Stimulated activated CD8-positive, alpha-beta memory T cell treated with anti-CD3 and anti-CD28 coated beads, Interleukin-7, amount 100 ng/mL, for 24 hours (primary cell): ENCODE measurements at regions not wholly inside any gene's neighbourhood (a gene's known extent, or its start where the extent isn't known, plus 50 kb on each side); places are given as distances from the start of the nearest gene placed in this dataset.

Experiments used
- DNase-seq: peaks from one replicate; pipeline ENCODE4 v3.0.0-alpha.2; 2020; ENCODE audit warnings: low read depth

DNA sequence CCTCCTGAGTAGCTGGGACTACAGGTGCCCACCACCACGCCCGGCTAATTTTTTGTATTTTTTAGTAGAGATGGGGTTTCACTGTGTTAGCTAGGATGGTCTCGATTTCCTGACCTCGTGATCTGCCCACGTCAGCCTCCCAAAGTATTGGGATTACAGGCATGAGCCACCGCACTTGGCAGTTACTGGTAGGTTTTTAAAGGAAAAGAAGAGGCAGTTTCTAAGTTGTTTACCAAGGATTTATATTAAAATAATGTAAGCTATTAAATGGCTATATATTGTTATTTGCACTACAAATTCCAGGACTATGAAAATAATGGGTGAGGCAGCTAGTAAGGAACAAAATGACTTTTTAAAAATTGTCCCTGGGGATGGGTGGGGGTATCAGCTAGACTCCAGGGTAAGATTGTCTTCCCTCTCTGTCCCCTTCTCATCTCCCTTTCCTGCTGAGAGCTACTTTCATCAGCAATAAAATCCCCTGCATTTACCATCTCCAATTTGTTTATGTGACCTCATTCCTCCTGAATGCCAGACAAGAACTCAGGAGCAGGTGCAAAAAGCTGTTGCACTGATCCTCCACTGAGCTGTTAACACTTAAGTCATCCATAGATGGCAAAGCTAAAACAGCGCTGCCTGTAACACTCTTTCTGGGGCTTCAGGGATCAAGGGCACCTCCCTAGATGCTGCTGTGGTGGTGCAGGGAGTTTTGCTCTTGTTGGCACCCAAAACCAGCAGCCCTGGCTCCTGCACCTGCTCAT lies 165.2 kb downstream of the ZPLD1 start:
- DNase-seq = no peak

DNA sequence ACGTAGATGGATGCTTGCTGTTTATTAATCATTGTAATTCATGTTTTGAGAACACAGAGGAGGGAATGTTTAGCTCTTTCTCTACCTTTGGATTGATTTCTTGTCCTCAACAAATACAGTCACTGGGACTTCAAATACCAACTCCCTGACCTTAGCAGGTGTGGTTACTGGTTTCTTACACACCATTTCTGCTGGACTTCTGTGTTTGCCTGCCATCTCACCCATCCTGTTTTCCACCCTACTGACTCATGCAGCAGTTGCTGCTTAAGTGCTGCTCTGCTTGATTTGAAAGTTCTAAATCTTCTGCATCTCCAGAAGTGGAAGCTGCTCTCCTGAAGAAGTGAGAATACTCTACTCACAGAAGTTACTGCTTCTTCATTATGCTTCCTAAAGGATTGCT lies 170.3 kb downstream of the ZPLD1 start:
- no peak for DNase-seq

DNA sequence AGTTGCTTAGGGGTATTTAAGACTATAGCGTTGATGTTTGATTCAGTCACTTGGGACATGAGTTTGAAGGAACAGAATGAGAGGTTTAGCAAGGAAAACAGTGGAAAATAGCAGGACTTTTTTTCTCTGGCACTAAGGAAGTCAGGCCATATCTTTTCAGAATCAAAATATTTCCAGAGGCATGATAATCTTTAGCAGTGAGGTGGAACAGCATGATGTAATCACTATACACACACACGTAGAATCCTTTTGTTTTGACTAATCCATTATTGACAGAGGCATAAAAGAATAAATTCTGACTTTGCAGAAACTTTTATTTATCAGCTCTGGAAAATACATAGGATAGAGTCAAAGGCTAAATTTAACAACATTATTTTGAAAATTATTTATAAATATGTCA lies 174.1 kb downstream of the ZPLD1 start:
- DNase-seq = no peak

DNA sequence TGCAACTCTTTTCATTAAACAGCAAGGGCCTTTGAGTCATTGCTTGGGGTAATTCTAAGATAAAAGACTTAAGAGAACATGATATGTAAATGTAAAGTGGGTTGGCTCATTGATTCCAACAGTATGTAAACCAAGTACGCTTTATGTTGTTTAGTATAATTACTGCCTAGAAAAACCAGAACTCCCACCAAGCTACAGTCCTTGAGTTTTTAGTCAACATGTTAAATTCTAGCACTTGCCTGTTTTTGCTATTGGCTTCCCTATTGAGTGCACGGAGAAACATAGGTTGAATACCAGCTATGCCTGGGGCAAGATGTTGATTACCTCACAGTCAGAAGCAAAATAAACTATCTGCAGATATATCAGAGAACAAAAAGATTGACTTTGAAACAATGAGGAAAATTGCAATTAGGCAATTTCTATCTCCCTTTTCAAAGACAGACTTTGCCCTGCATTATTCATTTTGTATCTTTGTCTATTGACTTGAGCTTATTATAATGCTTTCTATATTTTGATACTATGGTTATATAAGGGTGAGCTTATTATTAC lies 179.3 kb downstream of the ZPLD1 start:
- no peak for DNase-seq

DNA sequence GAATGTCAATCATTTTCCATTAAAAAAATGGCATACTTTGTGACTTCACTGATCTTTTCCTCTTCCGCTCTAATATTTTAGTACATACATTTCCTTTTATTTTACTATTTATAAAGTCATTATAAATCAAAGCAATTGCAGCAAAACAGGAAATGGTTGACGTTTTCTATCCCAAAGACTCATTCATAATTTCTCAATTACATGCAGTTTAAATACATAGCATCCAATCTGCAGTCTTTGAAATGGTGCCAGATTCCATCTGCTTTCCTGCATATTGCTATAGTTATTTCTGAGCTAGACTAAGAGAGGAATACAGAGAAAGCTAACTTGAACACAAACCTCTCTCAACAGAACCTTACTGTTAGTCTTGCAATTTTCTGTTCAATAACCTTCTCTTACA lies 179.8 kb downstream of the ZPLD1 start:
- no peak for DNase-seq

DNA sequence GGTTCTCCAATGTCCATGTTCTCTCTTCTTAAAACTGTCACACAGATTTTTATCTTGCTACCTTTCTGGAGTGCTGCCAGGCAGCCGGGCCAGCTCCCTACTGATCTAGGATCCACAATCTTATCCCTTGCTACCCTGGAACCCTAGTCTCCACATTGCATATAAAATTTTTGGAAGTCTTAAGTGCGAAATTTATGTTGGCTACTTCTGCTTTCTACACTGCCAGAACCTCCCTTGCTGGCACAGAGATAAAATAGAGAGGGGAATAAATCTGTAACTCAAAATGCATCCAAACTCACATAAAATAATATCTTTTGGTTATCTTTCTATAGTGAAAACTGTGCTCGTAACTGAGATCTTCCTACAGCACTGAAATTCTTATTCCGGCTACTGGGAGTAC lies 182.6 kb downstream of the ZPLD1 start:
- DNase-seq = no peak

DNA sequence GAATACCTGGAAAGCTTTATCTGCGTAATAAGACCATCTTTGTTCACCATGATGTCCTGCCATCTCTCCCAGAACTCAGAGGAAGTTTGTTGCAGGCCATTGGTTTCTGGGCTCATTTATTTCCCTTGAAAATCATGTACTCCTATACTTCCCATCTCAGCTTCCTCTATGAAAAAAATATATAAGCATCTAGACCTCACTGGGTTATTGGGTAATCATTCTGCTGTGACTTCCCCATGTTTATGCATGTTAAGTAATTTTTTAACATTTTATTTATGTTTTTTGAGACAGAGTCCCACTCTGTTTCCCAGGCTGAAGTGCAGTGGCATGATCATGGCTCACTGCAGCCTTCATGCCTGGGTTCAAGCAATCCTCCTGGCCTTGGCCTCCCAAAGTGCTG lies 184.5 kb downstream of the ZPLD1 start:
- no peak for DNase-seq

DNA sequence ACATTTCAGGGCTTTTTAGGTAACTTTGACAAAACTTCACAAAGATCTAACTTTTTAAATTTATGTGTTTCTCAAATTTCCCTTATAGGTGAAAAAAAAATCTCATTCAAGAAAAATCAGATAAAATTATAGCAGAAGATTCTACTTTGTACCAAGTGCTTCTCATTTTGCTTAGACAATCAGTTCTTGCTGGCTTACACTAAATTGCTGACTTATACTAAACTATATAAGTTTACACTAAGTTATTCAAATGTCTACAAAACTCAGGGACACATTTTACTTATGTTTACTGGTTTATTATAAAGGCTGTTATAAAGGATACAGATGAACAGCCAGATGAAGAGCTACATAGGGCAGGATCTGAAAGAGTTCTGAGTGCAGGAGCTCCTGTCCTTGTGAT lies 195.1 kb downstream of the ZPLD1 start:
- DNase-seq = no peak

DNA sequence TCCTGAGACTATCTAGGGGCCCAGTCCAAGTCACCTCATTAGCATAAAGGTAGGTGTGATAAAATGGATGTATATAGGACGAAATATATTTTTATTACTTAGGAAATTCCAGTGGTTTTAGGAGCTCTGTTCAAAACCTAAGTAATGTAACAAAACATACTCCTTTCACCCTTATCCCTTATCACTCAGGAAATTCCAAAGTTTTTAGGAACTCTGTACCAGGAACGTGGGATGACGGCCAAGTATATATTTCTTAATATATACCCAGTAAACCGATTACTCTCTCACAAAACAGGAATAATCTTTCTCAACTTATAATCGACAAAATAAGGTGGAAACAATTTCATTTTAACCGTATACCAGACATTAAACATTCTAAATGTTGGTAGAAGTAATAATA lies 195.7 kb downstream of the ZPLD1 start:
- no peak for DNase-seq

DNA sequence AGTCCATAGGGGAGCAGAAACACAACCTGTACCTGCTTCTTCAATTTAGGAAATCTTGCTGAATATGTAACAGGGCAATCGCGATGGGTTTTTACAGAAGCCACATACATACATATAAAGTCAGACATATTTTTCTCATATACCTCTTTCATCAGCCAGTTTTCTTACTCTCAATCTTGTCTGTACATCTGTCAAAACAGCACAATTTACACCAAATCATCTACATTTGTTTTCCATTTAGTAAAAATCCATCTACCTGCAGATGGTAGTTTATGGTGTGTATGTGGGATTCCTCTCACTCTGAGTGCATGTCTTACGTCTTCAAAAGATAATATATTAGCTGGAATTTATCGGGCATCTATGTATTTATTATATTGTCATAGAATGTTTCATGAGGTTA lies 208.7 kb downstream of the ZPLD1 start:
- DNase-seq = no peak

DNA sequence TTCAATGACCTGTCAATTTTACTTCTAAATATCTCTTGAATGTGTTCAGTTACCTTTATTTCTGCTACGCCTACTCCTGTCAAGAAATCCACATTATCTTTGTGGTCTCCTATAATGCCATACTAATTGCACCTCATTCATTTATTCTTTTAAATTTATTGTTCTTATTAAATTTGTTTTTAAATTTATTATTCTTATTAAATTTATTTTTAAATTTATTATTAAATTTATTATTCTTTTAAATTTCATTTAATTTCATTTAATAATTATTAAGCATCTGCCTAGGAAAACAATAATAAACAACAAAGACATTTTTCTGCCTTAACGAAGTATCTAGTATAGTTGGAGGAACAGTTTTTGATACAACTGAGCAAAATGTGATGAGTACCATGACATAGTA lies 211.7 kb downstream of the ZPLD1 start:
- DNase-seq = no peak

DNA sequence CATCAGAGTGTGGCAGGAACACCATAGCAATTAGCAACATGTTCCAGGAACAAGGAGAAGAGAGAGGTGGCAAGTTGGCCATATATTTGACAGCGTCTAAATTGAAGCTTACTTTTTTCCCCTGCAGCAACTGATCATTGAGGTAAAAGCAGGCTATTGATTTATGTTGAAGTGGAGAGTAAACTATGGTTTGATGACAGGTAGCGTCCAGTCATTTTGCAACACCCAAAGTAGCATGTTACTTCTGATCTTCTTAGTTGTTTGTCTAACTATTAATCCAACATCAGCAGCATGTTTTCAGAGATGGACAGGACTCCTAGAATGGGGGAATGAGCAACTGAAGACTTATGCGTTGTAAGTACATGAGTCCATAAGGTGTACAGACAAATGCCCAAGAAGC lies 225.8 kb downstream of the ZPLD1 start:
- no peak for DNase-seq

DNA sequence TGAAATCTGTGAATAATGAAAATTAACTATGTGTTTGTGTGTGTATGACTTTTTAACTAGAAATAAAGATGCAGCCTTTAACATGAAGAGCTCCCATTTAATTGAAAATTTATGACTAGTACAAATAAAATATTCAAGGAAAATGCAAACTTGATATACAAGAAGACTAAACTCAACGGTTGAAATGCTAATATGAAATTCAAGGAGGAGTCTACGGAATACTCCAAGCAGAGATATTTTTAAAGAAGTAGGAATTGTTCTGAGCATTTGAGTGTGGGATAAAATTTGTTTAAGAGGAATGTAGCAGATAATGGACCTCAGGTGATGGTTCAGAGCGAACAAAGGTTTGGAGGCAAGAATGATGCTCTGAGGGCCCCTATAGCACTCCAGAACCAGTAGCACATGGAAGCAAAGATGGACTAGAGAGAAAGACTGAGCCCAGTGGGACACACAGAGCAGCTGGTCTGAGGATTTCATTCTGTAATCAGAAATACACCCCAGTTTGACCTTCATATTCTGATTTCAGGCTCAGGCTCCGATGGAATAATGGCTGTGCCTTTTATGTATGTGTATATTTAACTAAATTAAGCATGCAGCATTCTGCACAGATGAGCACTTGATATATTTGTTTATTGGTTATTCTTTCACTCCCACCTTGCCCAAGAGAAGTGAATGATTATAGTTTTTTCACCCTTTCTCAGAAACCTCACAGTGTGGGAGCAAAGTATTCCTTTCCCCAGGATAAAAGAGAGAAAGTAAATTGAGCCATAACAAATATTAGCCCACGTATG lies 227.1 kb downstream of the ZPLD1 start:
- DNase-seq = no peak

DNA sequence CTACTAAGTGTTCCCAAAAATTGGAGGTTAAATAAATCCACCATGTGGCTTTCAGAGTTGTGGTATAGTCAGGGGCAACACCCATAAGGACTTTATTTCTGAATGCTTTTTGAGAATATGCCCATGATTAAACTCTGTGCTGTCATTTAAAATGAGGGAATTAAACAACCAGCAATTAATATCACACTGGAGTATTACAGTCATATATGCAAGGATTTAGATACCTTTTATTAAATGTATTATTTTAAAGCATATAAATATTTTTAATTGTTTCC lies 227.6 kb downstream of the ZPLD1 start:
- DNase-seq = no peak

DNA sequence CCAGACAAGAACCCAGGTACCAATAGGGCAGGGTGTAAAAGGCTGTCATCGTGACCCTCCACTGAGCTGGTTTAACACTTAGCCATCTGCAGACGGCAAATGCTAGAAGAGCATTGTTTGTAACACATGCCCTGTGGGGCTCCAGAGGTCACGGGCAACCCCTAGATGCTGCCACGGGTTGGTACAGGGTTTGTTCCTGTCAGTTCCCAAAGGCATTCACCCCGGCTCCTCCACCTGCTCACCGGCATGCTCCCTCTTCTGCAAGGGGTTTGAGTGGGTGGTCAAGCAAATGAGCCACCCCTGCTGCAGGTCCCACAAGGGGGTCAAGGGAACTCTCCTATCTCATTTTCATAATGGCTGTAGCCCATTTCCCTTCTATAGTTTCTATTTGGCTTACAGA lies 229.3 kb downstream of the ZPLD1 start:
- no peak for DNase-seq

DNA sequence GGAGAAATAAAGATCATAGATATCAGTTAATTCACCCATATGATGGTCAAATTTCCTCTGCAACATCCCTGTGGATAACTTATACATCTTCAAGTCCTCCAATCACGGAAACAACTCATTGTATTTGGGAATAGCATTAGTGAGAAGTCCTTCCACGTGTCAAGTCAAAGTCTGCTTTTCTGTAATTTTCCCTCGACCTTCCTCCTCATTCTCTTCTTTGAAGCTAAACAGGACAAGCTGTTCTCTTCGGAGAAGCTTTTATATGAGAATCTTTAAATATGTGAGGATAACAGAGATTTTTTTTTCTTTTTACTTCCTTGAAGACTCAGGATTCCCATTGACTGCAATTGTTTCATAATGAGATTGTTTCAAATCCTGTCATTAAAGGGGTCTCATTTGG lies 230.4 kb downstream of the ZPLD1 start:
- no peak for DNase-seq

DNA sequence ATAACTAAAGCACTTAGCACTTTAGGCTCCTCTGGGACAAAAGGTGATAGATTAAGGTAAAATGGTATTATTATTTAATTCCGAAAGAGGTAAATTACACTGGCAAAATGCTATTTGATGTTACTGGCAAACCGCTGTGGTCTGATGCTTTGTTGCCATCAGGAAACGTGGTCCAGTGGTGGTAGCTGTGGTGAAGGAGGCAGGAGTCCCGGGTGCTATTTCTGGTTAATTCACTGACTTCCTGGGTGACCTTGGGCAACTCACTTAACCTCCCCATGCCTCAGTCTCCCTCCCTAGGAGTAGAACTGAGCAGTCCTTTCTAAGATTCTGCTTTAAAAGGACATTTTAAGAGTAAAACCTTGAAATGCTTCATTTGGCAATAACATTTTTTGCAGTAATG lies 233.4 kb downstream of the ZPLD1 start:
- DNase-seq = no peak

DNA sequence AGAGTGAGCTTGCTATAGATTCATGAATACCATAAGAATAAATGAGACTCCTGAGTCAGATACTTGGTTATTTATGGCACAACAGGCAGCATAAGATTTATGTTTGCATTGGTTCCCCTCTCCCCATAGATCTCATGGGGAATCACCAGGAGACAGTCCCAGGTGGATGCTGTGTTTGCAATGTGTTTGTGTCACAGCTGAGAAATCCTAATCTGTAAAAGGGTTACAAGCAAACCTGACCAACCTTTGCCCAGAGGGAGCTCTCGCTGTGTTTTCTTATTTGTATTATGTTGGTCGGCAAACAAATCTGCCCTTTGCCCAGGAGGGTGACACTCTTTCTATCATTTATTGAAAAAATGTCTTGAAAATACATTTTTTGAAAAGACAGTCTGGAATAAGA lies 236.2 kb downstream of the ZPLD1 start:
- no peak for DNase-seq

DNA sequence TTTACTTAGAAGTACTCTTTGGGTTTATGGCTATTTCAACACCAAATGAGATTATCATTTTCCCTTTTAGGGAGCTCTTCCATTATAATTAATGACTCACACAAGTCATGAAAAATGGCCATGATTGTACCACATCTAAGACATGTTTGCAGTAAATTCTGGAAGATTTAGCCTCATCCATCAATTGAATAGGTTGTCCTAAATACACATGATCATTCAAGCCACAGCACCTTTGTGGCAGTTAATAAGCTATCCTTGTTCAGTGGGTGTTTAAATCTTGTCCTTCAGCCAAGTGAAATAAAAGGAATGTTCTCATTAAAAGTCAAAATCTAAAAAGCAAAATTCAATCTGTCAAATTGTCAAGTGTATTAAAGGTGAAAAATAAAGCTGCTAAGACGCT lies 237.5 kb downstream of the ZPLD1 start:
- no peak for DNase-seq

DNA sequence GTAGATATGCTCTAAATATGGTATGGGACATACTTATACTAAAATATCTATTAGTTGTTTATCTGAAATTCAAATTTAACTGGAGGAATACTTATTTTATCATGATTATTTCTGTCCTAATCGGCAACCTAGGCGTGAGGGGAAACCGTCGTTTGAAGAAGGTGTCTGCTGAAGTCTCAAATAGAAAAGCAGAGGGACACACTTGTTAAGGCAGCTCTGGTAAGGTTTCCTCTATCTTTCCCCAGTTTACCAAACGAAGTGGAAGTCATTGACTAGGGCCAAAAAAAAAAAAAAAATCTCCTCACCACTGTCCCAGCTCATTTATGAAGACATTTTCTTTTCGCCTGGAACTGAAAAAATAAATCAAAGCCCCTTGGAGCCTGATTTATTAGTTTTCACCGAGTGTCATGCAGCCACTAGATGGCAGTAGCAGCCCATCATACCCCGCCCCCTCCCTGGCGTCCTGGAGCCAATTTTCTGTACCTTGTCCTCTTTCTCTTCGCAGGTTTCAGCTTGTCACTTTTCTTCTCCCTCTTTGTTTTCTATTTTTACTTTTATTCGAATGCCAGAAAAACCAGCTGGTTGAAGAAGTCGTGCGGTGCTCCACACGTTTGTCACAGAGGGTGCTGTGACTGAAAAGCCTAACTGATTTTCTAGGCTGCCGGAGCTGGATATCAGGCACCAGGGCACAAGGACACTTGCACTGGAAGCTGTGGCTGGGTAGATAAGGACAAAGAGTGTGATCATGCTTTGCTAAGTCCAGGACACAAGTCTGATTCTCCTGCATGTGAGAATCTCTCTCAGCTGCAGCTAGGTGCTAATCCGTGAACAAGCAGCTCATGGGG lies 238.7 kb downstream of the ZPLD1 start:
- DNase-seq = peak; percentile 26

DNA sequence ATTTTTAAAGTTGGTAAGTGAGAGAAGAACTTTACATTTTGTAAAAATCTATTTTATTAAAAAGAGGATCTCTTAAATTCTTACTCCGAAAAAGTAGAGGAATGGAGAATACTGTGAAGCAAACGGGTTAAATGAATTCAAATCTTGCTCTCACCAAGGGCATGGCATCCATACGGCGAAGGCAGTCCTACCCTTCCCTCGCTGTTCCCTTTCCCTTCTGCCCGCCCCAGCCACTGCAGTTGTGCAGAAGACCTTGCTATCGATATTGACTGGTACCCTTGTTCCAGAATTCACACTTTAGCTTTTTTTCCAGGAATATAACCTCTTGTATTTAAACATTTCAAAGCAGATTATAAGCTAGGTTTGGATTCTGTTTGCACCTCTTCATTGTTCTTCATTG lies 239.5 kb downstream of the ZPLD1 start:
- no peak for DNase-seq

DNA sequence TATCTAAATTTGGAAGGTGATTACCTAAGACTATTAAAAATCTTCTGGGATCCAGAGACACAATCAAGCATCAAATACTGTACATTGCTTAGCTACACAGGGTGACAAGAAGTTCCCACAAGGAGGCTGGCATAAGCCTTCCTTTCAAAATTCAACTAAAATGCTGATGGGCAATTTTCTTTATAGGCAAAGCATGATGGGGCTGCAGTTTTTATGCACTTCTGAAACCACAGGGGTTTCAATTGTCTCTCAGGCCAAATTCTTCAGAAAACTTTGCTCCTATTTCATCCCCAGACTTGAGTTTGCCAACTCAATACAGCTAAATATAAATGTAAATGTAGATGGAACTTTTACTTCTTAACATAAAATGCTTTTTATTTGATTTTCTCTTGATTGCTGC lies 241.6 kb downstream of the ZPLD1 start:
- DNase-seq = no peak

DNA sequence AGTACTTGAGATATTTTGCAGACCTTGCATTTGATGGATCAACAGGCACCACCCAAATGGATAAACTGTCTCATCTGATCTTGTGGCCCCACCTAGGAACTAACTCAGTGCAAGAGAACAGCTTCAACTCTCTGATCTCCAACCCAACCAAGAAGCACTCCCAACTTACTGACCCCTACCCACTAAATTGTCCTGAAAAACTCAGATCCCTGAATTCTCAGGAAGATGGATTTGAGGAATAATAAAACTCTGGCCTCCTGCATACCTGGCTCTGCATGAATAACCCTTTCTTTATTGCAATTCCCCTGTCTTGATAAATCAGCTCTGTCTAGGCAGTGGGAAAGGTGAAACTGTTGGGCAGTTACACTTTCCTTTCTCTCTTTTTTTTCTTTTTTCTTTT lies 247.9 kb downstream of the ZPLD1 start:
- no peak for DNase-seq
